ENCODE measurements at regions not wholly inside any gene's neighbourhood (a gene's known extent, or its start where the extent isn't known, plus 50 kb on each side); places are given as distances from the start of the nearest gene placed in this dataset.

DNA sequence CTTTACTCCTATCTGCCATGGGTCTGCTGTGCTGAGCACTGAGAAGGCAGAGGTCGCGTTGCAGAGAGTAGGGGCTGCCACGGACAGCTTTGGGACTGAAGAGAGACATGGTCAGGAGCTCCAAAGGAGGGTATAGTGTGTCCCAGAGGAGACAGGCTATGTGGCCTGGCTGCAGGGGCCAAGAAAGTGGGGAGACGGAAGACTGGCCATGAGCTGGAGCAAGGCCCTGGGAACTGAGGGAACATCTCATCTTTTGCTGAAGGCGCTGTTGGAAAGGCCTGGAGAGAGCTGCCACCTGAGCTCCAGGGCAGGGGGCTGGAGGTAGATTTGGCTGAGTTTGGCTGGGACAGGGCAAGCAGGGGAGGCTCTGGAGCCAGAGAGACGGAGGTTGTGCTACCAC, 55.8 kb upstream of the AJAP1 start:
- no peak for DNase-seq

DNA sequence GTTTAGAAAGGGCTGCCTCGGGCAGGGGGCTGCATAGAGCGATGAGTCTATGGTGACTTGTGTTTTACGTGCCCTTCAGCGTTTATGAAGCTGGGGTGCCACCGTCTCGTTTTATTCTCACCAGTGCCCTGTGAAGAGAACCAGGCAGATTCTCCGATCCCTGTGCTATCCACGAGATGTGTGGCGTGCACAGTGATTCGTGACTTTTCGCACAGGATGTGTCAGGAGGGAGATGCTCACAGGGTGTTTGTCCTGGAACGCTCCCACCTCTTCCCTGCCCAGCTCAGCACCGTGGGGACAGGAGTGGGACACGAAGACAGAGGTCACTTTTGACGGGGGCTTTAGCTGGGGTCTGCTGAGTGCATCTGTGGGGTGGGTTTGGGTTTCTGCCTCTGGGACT, 54.9 kb upstream of the AJAP1 start:
- DNase-seq: no peak

DNA sequence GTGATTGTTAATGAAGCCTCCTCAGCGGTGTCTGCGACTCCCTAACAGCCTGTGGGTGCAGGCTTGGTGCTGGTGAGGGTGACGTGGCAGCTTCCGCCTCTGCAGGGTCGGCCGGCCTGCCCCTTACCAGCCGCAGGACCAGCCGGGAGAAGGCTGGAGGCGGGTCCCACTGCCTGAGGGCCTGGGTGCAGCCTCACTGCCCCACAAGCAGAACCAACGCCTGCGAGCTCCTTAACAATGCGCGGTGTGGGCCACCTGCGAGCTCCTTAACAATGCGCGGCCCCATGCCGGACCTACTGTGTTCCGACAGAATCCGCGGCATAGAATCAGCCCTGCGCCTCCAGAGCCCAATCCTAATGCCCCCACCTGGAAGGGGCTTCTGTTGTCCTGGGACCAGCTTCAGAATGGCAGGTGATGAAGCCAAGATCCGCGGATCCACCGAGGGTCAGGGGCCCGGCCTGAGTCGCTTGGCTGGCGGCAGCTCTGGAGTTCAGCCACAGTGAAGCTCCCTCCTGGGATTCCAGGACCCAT, 54.4 kb upstream of the AJAP1 start:
- no peak for DNase-seq

DNA sequence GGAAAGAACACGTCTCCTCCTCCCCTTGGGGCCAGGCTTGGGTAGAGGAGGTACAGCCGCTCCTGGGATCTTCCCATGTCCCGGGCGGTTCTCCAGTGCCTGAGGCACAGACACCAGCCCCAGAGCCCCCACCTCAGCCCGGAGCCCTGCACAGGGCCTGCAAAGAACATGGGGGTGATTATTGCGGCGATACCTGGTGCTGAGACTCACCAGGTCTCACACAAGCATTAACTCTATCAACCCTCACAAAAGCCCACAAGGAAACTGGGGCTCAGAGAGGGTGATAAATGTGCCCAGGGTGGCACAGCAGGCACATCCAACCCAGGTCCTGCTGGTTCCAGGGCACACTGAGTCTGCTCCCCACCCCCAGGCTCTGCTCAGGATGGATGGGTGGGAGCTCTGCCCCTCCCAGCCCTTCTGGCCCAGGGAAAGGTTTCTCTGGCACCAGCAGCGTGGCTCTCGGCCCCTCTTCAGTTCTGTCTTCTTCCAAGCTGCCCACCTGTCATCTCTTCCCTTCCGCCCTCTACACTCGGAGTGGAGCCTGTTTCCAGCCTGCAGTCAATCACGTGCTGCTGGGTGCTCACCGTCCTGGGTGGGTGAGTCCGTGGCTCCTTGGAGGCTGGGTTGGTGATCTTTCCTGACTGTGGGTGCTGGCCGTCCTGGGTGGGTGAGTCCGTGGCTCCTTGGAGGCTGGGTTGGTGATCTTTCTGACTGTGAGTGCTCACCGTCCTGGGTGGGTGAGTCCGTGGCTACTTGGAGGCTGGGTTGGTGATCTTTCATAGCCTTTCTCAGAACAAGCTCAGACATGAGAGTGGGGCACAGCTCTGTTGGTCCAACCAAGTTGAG, 53.6 kb upstream of the AJAP1 start:
- no peak for DNase-seq

DNA sequence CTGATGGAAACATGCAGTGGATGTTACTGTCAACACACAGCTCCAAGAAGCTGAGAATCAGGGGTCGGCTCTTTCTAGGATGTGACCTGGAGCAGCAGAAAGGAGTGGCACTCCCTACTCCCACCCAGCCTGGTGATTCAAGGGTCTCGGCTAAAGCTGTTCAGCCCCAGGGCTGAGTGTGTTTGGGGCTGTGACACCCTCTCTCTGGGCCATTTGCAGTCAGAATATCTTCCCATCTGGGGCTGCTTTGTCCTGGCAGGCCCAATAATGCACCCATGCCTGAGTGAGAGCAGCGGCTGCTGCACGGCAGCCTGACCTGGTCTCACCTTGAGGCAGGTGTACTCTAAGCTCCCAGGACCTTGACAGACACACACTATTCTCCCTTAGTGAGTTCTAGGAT, 52.5 kb upstream of the AJAP1 start:
- no peak for DNase-seq

DNA sequence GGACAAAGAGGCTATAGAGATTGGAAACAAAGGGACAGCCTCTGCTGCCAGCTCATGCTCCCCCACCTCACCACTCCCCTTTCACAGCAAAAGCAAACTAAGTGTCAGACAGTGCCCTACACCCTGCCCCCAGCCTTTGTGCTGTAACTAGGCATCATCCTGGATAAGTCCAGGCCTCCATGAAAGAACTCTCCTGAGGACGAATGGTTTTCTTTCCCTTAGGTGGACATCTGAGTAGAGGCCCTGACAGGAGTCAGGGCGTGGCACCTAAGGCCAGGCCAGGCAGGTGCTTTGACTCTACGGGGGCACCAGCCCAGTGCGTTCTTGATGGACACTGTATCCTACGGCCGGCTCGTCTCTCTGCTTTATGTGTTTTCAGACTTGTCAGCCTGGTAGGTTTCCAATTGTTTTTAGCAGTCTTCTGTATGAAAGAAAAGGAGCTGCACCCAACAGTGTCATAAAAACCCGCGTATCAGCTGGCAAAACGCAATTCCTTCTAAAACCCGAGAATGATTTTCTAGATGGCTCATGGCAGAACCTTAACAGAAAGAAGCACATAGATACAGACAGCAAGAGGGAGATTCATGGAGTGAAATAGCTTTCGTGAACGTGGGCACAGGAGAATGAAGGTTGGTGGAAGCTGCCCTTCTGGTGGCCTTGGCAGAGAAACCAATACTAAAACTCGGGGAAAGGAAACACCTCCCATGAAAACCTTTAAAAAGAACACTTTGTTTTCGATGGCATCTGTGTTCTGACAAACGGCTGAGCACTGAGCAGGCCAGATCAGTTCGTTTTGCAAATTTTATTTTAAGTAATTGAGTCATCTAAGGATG, 51.7 kb upstream of the AJAP1 start:
- DNase-seq: no peak

DNA sequence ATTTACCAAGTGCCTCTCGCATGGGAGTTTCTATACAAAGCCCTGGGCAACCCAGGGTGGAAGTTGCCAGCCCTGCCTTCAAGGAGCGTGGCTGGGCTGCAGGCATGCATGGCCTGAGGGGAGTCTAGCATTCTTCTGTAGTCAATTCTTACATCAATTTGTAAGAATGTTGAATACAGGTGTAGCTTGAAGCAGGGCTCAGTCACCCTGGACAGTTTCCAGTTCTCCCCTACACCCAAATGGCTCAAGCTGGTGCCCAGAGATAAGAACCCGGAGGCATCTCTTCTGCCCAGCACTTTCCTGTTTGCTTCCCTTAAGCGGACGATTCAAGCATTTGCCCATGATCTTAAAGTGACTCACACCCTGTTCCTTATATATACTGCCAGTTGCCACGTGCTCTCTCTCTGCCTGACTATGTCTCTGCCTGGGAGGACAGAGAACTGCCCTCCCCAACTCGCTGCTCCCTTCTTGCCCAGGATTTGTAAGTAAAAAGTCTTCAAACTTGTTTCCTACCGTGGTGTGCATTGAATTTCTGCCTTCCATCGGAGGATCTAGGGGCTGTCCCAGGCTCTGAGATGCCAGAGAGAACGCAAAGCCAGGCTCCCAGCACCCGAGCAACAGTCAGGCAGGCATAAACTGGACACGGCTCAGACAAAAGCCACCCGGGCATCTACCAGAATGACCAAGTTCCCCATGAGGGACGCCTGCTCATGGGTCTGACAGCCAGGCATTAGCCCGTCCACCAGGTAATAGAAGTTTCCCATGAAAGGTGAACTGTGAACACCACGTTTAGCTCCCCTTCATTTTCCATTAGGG, 50.9 kb upstream of the AJAP1 start:
- no peak for DNase-seq
